ENCODE measurements at regions not wholly inside any gene's neighbourhood (a gene's known extent, or its start where the extent isn't known, plus 50 kb on each side); places are given as distances from the start of the nearest gene placed in this dataset.

GRCh38 chr12:114201794-114202193, 204.2 kb downstream of the TBX5 start:
- TF ChIP-seq CTCF (IDR thresholded peaks at IDR 0.05) (no peak), ZFX (IDR thresholded peaks at IDR 0.05; ENCODE audit: borderline replicate concordance) (no peak)

All from 22Rv1 (cell line).